ENCODE measurements at regions not wholly inside any gene's neighbourhood (a gene's known extent, or its start where the extent isn't known, plus 50 kb on each side); places are given as distances from the start of the nearest gene placed in this dataset.
"Not testable (repeated sequence)": the region's sequence is repeated elsewhere in the genome, so short reads cannot be mapped to it uniquely, and the experiment has no call there.

DNA sequence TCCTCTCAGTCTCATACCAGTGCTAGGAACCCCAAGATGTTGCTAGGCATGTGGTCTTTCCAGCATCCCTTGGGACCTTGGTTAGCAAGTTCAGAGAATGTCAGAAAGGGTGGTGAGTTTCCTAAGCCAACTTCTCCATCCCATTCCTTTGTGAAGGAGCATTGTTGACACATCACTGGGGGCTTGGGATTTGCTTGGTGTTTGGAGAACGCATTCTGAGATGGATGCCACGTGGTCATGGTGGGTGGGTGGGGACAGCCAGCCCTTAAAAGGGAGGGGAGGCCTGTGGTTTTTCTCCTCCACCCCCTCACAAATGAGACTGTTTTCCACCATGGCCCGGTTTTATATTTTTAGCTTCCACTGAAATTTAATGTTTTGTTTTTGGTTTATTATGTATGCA lies 83.3 kb upstream of the ZNF536 start:
- Histone ChIP-seq H3K27ac (ENCODE audit: low read depth in 1 of 2, low read length in 2 of 2) (no peak overlapping the region), H3K4me3 (ENCODE audit: low read length) (no peak overlapping the region), H3K9me3 (ENCODE audit: control insufficient read depth in 1 of 2, insufficient read depth in 1 of 2, low read length in 2 of 2) (peaks cover 0 to 3% of the 10 kb centered on the region in 2 experiments), H3K27me3 (ENCODE audit: control insufficient read depth in 1 of 2, insufficient read depth in 2 of 2, low read length in 2 of 2) (peaks cover 0 to 4% of the 10 kb centered on the region in 2 experiments), H3K36me3 (ENCODE audit: insufficient read depth, low read length) (no peaks in the 10 kb centered on the region), H3K4me1 (ENCODE audit: insufficient read depth, low read length) (no peaks in the 10 kb centered on the region)
- TF ChIP-seq CTCF (IDR thresholded peaks at IDR 0.05): no peak
- ATAC-seq (ENCODE audit: poor library complexity) (no peak), DNase-seq (no peak)
- intact Hi-C loops (cut with DNase I, micrococcal nuclease): no loop called here
- Mint-ChIP-seq H3K4me1 (ENCODE audit: low read depth) (no peaks in the 10 kb centered on the region), H3K36me3 (ENCODE audit: low read depth) (no peaks in the 10 kb centered on the region), H3K4me3 (no peak overlapping the region), H3K27ac (no peak overlapping the region), H3K9me3 (peaks cover 5% of the 10 kb centered on the region), H3K27me3 (peaks cover 4% of the 10 kb centered on the region)
- CTCF ChIA-PET: no interaction called here
- POLR2A ChIA-PET: no interaction called here

GRCh38 chr19:30289336-30289735 lies 82.8 kb upstream of the ZNF536 start:
- no peak overlapping the region for H3K4me3 ChIP-seq (ENCODE audit: low read length)
- intact Hi-C loops (cut with DNase I, micrococcal nuclease): no loop called here
- ATAC-seq (ENCODE audit: poor library complexity) (no peak), DNase-seq (no peak)
- H3K36me3 ChIP-seq (ENCODE audit: insufficient read depth, low read length): no peaks in the 10 kb centered on the region
- Mint-ChIP-seq H3K27me3 (peaks cover 4% of the 10 kb centered on the region), H3K9me3 (peaks cover 5% of the 10 kb centered on the region), H3K36me3 (ENCODE audit: low read depth) (no peaks in the 10 kb centered on the region), H3K4me3 (no peak overlapping the region), H3K27ac (no peak overlapping the region), H3K4me1 (ENCODE audit: low read depth) (no peaks in the 10 kb centered on the region)
- H3K27me3 ChIP-seq (ENCODE audit: control insufficient read depth in 1 of 2, insufficient read depth in 2 of 2, low read length in 2 of 2): peaks cover 0 to 4% of the 10 kb centered on the region in 2 experiments
- no peak for TF ChIP-seq CTCF (IDR thresholded peaks at IDR 0.05)
- H3K9me3 ChIP-seq (ENCODE audit: control insufficient read depth in 1 of 2, insufficient read depth in 1 of 2, low read length in 2 of 2): peaks cover 0 to 3% of the 10 kb centered on the region in 2 experiments
- ChIA-PET POLR2A (no interaction called here), CTCF (no interaction called here)
- H3K4me1 ChIP-seq (ENCODE audit: insufficient read depth, low read length): no peaks in the 10 kb centered on the region
- no peak overlapping the region for H3K27ac ChIP-seq (ENCODE audit: low read depth in 1 of 2, low read length in 2 of 2)

GRCh38 chr19:30290805-30291204 lies 81.4 kb upstream of the ZNF536 start:
- H3K4me3 Mint-ChIP-seq; intact Hi-C loops (cut with DNase I, micrococcal nuclease); H3K36me3 Mint-ChIP-seq (ENCODE audit: low read depth); POLR2A ChIA-PET; H3K27me3 Mint-ChIP-seq; ATAC-seq (ENCODE audit: poor library complexity); H3K4me1 Mint-ChIP-seq (ENCODE audit: low read depth); H3K36me3 ChIP-seq (ENCODE audit: insufficient read depth, low read length); H3K9me3 ChIP-seq (ENCODE audit: control insufficient read depth in 1 of 2, insufficient read depth in 1 of 2, low read length in 2 of 2); CTCF ChIA-PET; DNase-seq; H3K4me1 ChIP-seq (ENCODE audit: insufficient read depth, low read length); H3K4me3 ChIP-seq (ENCODE audit: low read length); H3K9me3 Mint-ChIP-seq; H3K27me3 ChIP-seq (ENCODE audit: control insufficient read depth in 1 of 2, insufficient read depth in 2 of 2, low read length in 2 of 2); H3K27ac Mint-ChIP-seq; H3K27ac ChIP-seq (ENCODE audit: low read depth in 1 of 2, low read length in 2 of 2): not testable (repeated sequence)

- peaks cover 0 to 3% of the 10 kb centered on the region in 2 experiments for H3K27me3 ChIP-seq (ENCODE audit: control insufficient read depth in 1 of 2, insufficient read depth in 2 of 2, low read length in 2 of 2)
- no peak overlapping the region for H3K27ac ChIP-seq (ENCODE audit: low read depth in 1 of 2, low read length in 2 of 2)
- CTCF ChIA-PET: no interaction called here
- Mint-ChIP-seq H3K9me3 (peaks cover 2% of the 10 kb centered on the region), H3K36me3 (ENCODE audit: low read depth) (no peaks in the 10 kb centered on the region), H3K27ac (no peak overlapping the region), H3K4me3 (no peak overlapping the region), H3K27me3 (peaks cover 9% of the 10 kb centered on the region), H3K4me1 (ENCODE audit: low read depth) (no peaks in the 10 kb centered on the region)
- ATAC-seq (ENCODE audit: poor library complexity): no peak
- POLR2A ChIA-PET: no interaction called here
- TF ChIP-seq CTCF (IDR thresholded peaks at IDR 0.05): no peak
- intact Hi-C loops (cut with DNase I, micrococcal nuclease): no loop called here
- H3K36me3 ChIP-seq (ENCODE audit: insufficient read depth, low read length): no peaks in the 10 kb centered on the region
- no peaks in the 10 kb centered on the region for H3K4me1 ChIP-seq (ENCODE audit: insufficient read depth, low read length)
- DNase-seq: no peak
- peaks cover 0 to 6% of the 10 kb centered on the region in 2 experiments for H3K9me3 ChIP-seq (ENCODE audit: control insufficient read depth in 1 of 2, insufficient read depth in 1 of 2, low read length in 2 of 2)
- H3K4me3 ChIP-seq (ENCODE audit: low read length): no peak overlapping the region
These were observed 79.0 kb upstream of the ZNF536 start for GRCh38 chr19:30293051-30293785.

All from CD4-positive, alpha-beta T cell (primary cell).